MM.1S (cell line): ENCODE measurements at regions not wholly inside any gene's neighbourhood (a gene's known extent, or its start where the extent isn't known, plus 50 kb on each side); places are given as distances from the start of the nearest gene placed in this dataset.

ENCODE experiments used
- CTCF ChIP-seq: fragments of 300-600 bp; sonication (generic); IDR thresholded peaks from 2 replicates; pipeline ENCODE4 v1.5.1; 2016; ENCODE audit warnings: antibody characterized with exemption, low read length, mixed read lengths
- EZH2 ChIP-seq: fragments of 300-600 bp; sonication (generic); optimal IDR thresholded peaks from 2 replicates; pipeline ENCODE3; 2017; ENCODE audit warnings: low read depth, mild to moderate bottlenecking, antibody characterized with exemption, low read length, mixed read lengths
- EZH2phosphoT487 ChIP-seq: fragments of 300-600 bp; sonication (generic); IDR thresholded peaks from 2 replicates; pipeline ENCODE4 v1.6.1; 2018; ENCODE audit warnings: antibody characterized with exemption, low read length

- TF ChIP-seq CTCF (no peak), EZH2 (no peak), EZH2phosphoT487 (no peak)
Observed at GRCh38 chr13:103698000-103698399, 631.8 kb upstream of the SLC10A2 start.
